Activated CD8-positive, alpha-beta T cell treated with anti-CD3 and anti-CD28 coated beads for 36 hours (primary cell): ENCODE measurements at regions not wholly inside any gene's neighbourhood (a gene's known extent, or its start where the extent isn't known, plus 50 kb on each side); places are given as distances from the start of the nearest gene placed in this dataset.

ENCODE experiments used
- ATAC-seq: fragments of 200-7000 bp; cut with Tn5 transposase; one replicate; pipeline ENCODE4 v1.10.0; 2021; ENCODE audit warnings: mild to moderate bottlenecking, moderate library complexity
- CTCF ChIA-PET: fragments of 350-600 bp; sonication (Branson Sonifier 250); formaldehyde crosslinking; loops from one replicate; lab custom pipeline; 2021; ENCODE audit warnings: antibody characterized with exemption; lab: Charles Lee
- POLR2A ChIA-PET: fragments of 350-600 bp; sonication (Branson Sonifier 250); formaldehyde crosslinking; loops from one replicate; lab custom pipeline; 2021; ENCODE audit warnings: antibody characterized with exemption; lab: Charles Lee
- DNase-seq: peaks from one replicate; pipeline ENCODE4 v3.0.0-alpha.2; 2020
- H3K27ac Mint-ChIP-seq: one replicate; pipeline ENCODE4 v1.8.0; 2021; ENCODE audit warnings: mild to moderate bottlenecking, mixed read lengths
- H3K27me3 Mint-ChIP-seq: one replicate; pipeline ENCODE4 v1.8.0; 2021; ENCODE audit warnings: mixed read lengths
- H3K36me3 Mint-ChIP-seq: one replicate; pipeline ENCODE4 v1.8.0; 2021; ENCODE audit warnings: low read depth, mixed read lengths
- H3K4me1 Mint-ChIP-seq: one replicate; pipeline ENCODE4 v1.8.0; 2021; ENCODE audit warnings: low read depth, mixed read lengths
- H3K4me3 Mint-ChIP-seq: one replicate; pipeline ENCODE4 v1.8.0; 2021; ENCODE audit warnings: mild to moderate bottlenecking, moderate library complexity, mixed read lengths
- H3K9me3 Mint-ChIP-seq: one replicate; pipeline ENCODE4 v1.8.0; 2021; ENCODE audit warnings: mixed read lengths
- intact Hi-C: fragments of 100-400 bp; cut with micrococcal nuclease; formaldehyde crosslinking; loops from one replicate; pipeline ENCODE4 v1.10.0; 2022
- TF ChIP-seq, protein P1 (sequence below): fragments of 200-600 bp; IDR thresholded peaks from one replicate; pipeline ENCODE4 v1.8.0; 2022; ENCODE audit warnings: antibody characterized with exemption, mild to moderate bottlenecking

DNA sequence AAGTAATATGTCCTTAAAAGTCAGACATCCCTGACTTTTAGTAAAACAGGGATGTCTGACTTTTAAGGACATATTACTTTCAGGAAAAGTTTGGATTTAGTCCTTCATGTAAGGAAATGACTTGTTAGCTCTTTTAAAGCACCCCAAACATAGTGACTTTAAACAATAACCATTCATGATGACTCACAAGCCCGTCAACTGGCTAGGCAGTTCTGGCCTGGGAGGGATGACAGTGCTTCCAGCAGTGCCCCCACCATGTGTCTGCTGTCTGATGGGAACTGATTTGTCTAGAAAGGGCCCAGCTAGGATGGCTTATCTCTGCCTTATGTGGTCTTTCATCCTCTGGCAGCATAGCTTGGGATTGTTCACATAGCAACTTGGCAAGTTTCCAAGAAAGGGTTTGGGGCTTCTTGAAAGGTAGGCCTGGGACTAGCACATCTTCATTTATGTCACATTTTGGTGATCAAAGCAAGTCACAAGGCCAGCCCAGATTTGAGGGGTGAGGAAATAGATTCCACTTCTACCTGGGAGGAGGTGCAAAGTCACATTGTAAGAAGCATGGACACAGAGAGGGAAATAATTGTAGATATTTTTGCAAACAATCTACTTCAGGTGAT, 143.5 kb downstream of the C1orf94 start:
- no peak for ATAC-seq
- Mint-ChIP-seq H3K4me3 (no peak overlapping the region), H3K9me3 (peaks cover 7% of the 10 kb centered on the region), H3K4me1 (no peaks in the 10 kb centered on the region), H3K36me3 (no peaks in the 10 kb centered on the region), H3K27me3 (no peaks in the 10 kb centered on the region), H3K27ac (no peak overlapping the region)
- DNase-seq: no peak
- ChIA-PET POLR2A (no interaction called here), CTCF (no interaction called here)
- TF ChIP-seq, protein P1, sequence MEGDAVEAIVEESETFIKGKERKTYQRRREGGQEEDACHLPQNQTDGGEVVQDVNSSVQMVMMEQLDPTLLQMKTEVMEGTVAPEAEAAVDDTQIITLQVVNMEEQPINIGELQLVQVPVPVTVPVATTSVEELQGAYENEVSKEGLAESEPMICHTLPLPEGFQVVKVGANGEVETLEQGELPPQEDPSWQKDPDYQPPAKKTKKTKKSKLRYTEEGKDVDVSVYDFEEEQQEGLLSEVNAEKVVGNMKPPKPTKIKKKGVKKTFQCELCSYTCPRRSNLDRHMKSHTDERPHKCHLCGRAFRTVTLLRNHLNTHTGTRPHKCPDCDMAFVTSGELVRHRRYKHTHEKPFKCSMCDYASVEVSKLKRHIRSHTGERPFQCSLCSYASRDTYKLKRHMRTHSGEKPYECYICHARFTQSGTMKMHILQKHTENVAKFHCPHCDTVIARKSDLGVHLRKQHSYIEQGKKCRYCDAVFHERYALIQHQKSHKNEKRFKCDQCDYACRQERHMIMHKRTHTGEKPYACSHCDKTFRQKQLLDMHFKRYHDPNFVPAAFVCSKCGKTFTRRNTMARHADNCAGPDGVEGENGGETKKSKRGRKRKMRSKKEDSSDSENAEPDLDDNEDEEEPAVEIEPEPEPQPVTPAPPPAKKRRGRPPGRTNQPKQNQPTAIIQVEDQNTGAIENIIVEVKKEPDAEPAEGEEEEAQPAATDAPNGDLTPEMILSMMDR: no peak
- intact Hi-C loops: no loop called here

GRCh38 chr1:34322969-34323368, 146.3 kb downstream of the C1orf94 start:
- ATAC-seq (no peak), DNase-seq (no peak)
- POLR2A ChIA-PET: interaction anchor here (0.7 to 0.9 kb wide), 2 partner anchors 12 to 24 kb away, joined by 3 read pairs; no protein-coding TSS in a partner anchor
- Mint-ChIP-seq H3K9me3 (no peaks in the 10 kb centered on the region), H3K36me3 (no peaks in the 10 kb centered on the region), H3K27ac (no peak overlapping the region), H3K4me3 (no peak overlapping the region), H3K4me1 (no peaks in the 10 kb centered on the region), H3K27me3 (peaks cover 5% of the 10 kb centered on the region)
- CTCF ChIA-PET: no interaction called here
- intact Hi-C loops: no loop called here
- TF ChIP-seq, protein P1: no peak

GRCh38 chr1:34324879-34325440, 148.3 kb downstream of the C1orf94 start:
- ATAC-seq: no peak
- TF ChIP-seq, protein P1: no peak
- H3K27me3 Mint-ChIP-seq: peaks cover 6% of the 10 kb centered on the region
- H3K27ac Mint-ChIP-seq: no peak overlapping the region
- H3K9me3 Mint-ChIP-seq: no peaks in the 10 kb centered on the region
- intact Hi-C loops: no loop called here
- ChIA-PET POLR2A (interaction anchor here (0.7 kb wide), 1 partner anchor 344 kb away, joined by 3 read pairs; no protein-coding TSS in a partner anchor), CTCF (no interaction called here)
- H3K4me1 Mint-ChIP-seq: no peaks in the 10 kb centered on the region
- no peak for DNase-seq
- H3K36me3 Mint-ChIP-seq: no peaks in the 10 kb centered on the region
- H3K4me3 Mint-ChIP-seq: no peak overlapping the region

DNA sequence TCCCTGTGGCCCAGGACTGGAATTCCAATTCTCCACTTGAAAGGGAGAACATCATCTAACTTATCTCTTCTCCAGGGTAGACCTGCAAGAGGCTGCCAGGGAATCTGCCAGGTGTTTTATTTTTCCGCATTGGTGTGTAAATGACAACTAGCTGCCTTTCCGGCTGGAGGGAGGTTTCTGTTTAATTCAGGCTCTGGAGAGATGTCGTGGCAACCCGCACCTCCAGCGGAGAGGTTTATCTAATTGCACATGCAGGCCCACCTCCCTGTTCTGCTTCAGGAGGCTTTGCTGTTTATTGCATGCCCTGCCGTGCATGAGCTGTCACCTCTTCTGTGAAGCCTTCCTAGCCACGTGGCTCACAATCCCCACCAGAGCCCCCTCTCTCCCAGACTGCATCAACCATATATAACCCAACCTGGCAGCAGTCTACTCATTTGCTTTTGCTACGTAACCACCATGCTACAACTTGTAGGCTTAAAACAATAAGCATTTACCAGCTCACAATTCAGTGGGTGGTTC, 151.6 kb downstream of the C1orf94 start:
- no peaks in the 10 kb centered on the region for H3K36me3 Mint-ChIP-seq
- TF ChIP-seq, protein P1: no peak
- H3K27me3 Mint-ChIP-seq: peaks cover 6% of the 10 kb centered on the region
- intact Hi-C loops: no loop called here
- POLR2A ChIA-PET: no interaction called here
- CTCF ChIA-PET: interaction anchor here (0.7 kb wide), 1 partner anchor 27 kb away, joined by 3 read pairs; no protein-coding TSS in a partner anchor
- no peak overlapping the region for H3K4me3 Mint-ChIP-seq
- DNase-seq (no peak), ATAC-seq (no peak)
- no peaks in the 10 kb centered on the region for H3K9me3 Mint-ChIP-seq
- H3K4me1 Mint-ChIP-seq: no peaks in the 10 kb centered on the region
- no peak overlapping the region for H3K27ac Mint-ChIP-seq

DNA sequence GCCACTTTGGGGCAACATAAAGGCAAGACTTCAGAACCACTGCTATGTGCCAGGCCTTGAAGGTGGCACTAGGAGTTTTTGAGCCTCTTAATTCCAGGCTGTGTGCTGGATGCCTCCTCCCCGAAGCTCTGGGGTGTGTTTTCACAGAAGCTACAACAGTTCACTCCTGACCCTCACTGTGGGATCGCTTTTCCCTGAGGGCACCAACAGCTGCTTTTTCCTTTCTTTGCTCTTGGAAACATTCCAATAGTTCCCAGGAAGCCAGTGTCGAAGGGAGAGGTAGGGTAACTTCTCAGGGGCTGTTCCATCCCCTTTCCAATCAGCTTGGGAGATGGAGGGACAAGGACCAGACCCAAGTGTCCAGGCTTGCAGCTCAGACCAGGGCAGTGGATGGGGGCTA, 153.4 kb downstream of the C1orf94 start:
- no peaks in the 10 kb centered on the region for H3K9me3 Mint-ChIP-seq

More for the DNA sequence above, 153.4 kb downstream of the C1orf94 start:
- POLR2A ChIA-PET: no interaction called here
- CTCF ChIA-PET: no interaction called here
- Mint-ChIP-seq H3K27me3 (peaks cover 6% of the 10 kb centered on the region), H3K27ac (no peak overlapping the region), H3K4me1 (no peaks in the 10 kb centered on the region), H3K4me3 (no peak overlapping the region), H3K36me3 (no peaks in the 10 kb centered on the region)
- ATAC-seq: no peak
- DNase-seq: no peak
- TF ChIP-seq, protein P1: no peak
- intact Hi-C loops: no loop called here
